ENCODE measurements at regions not wholly inside any gene's neighbourhood (a gene's known extent, or its start where the extent isn't known, plus 50 kb on each side); places are given as distances from the start of the nearest gene placed in this dataset.

DNA sequence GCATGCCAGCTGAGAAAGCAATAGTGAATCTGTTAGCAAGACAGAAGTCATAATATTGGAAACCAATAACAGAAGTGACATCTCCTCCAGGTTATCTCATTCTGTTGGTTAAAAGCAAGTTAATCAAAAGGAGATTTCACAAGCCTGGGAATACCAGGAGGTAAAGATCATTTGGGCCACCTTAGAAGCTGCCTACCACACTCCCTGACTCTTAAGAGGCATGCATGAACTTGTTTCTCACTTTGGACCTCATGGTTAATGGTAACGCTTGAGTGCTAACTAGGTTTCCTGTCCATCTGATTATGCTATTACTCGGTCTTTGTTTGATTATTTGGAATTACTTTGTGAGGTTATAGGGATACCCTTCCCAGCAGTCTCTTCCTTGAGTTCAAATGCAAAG is 650.8 kb upstream of the SGO1 start:
- TF ChIP-seq, protein P1, sequence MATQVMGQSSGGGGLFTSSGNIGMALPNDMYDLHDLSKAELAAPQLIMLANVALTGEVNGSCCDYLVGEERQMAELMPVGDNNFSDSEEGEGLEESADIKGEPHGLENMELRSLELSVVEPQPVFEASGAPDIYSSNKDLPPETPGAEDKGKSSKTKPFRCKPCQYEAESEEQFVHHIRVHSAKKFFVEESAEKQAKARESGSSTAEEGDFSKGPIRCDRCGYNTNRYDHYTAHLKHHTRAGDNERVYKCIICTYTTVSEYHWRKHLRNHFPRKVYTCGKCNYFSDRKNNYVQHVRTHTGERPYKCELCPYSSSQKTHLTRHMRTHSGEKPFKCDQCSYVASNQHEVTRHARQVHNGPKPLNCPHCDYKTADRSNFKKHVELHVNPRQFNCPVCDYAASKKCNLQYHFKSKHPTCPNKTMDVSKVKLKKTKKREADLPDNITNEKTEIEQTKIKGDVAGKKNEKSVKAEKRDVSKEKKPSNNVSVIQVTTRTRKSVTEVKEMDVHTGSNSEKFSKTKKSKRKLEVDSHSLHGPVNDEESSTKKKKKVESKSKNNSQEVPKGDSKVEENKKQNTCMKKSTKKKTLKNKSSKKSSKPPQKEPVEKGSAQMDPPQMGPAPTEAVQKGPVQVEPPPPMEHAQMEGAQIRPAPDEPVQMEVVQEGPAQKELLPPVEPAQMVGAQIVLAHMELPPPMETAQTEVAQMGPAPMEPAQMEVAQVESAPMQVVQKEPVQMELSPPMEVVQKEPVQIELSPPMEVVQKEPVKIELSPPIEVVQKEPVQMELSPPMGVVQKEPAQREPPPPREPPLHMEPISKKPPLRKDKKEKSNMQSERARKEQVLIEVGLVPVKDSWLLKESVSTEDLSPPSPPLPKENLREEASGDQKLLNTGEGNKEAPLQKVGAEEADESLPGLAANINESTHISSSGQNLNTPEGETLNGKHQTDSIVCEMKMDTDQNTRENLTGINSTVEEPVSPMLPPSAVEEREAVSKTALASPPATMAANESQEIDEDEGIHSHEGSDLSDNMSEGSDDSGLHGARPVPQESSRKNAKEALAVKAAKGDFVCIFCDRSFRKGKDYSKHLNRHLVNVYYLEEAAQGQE (IDR thresholded peaks at IDR 0.05; ENCODE audit: borderline replicate concordance), result no peak
- TF ChIP-seq, protein P2, sequence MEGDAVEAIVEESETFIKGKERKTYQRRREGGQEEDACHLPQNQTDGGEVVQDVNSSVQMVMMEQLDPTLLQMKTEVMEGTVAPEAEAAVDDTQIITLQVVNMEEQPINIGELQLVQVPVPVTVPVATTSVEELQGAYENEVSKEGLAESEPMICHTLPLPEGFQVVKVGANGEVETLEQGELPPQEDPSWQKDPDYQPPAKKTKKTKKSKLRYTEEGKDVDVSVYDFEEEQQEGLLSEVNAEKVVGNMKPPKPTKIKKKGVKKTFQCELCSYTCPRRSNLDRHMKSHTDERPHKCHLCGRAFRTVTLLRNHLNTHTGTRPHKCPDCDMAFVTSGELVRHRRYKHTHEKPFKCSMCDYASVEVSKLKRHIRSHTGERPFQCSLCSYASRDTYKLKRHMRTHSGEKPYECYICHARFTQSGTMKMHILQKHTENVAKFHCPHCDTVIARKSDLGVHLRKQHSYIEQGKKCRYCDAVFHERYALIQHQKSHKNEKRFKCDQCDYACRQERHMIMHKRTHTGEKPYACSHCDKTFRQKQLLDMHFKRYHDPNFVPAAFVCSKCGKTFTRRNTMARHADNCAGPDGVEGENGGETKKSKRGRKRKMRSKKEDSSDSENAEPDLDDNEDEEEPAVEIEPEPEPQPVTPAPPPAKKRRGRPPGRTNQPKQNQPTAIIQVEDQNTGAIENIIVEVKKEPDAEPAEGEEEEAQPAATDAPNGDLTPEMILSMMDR (IDR thresholded peaks at IDR 0.05; ENCODE audit: poor library complexity, severe bottlenecking), result no peak
- TF ChIP-seq POLR2AphosphoS5 (IDR thresholded peaks at IDR 0.05), result no peak

Measured in neural cell (in vitro differentiated cells).